CD4-positive, alpha-beta memory T cell (primary cell): ENCODE measurements at regions not wholly inside any gene's neighbourhood (a gene's known extent, or its start where the extent isn't known, plus 50 kb on each side); places are given as distances from the start of the nearest gene placed in this dataset.
"Not testable (repeated sequence)": the region's sequence is repeated elsewhere in the genome, so short reads cannot be mapped to it uniquely, and the experiment has no call there.

Experiments used
- CTCF ChIA-PET: fragments of 350-600 bp; sonication (Branson Sonifier 250); formaldehyde crosslinking; loops from one replicate; lab custom pipeline; 2021; ENCODE audit warnings: inconsistent platforms; ENCODE audit not compliant: partially characterized antibody; lab: Charles Lee
- POLR2A ChIA-PET: fragments of 350-600 bp; sonication (Branson Sonifier 250); formaldehyde crosslinking; loops from one replicate; lab custom pipeline; 2021; ENCODE audit not compliant: partially characterized antibody; lab: Charles Lee
- DNase-seq, 5 donors: peaks; one replicate each; pipeline versions ENCODE4 v3.0.0 to v3.0.0-alpha.2; 2020 to 2022; ENCODE audit warnings: mixed read lengths in 1 of 5
- H3K27ac ChIP-seq: one replicate; pipeline ENCODE4 v1.7.0; 2013; ENCODE audit warnings: low read depth, low read length
- H3K27me3 ChIP-seq: 2 replicates; pipeline ENCODE4 v1.7.0; 2013; ENCODE audit warnings: mild to moderate bottlenecking, low read length, moderate library complexity; ENCODE audit not compliant: insufficient read depth
- H3K36me3 ChIP-seq: 2 replicates; pipeline ENCODE4 v1.7.0; 2013; ENCODE audit warnings: mild to moderate bottlenecking, low read length, moderate library complexity; ENCODE audit not compliant: insufficient read depth
- H3K4me1 ChIP-seq: 2 replicates; pipeline ENCODE4 v1.7.0; 2013; ENCODE audit warnings: mild to moderate bottlenecking, low read length, moderate library complexity; ENCODE audit not compliant: insufficient read depth
- H3K4me3 ChIP-seq, 2 donors: one replicate each; pipeline ENCODE4 v1.7.0; 2013; ENCODE audit warnings: low read length in 2 of 2, mild to moderate bottlenecking in 1 of 2
- H3K9me3 ChIP-seq, 2 donors: one replicate each; pipeline ENCODE4 v1.7.0; 2013; ENCODE audit warnings: low read length in 2 of 2, control low read depth in 1 of 2; ENCODE audit not compliant: control insufficient read depth in 1 of 2
- H3K27ac Mint-ChIP-seq, 7 donors: one replicate each; pipeline ENCODE4 v1.8.0; 2020 to 2021; ENCODE audit warnings: mixed read lengths in 7 of 7, mild to moderate bottlenecking in 6 of 7, inconsistent platforms in 3 of 7, moderate library complexity in 3 of 7
- H3K27me3 Mint-ChIP-seq, 2 donors: one replicate each; pipeline ENCODE4 v1.8.0; 2020 to 2021; ENCODE audit warnings: mixed read lengths in 2 of 2
- H3K36me3 Mint-ChIP-seq, 2 donors: one replicate each; pipeline ENCODE4 v1.8.0; 2020 to 2021; ENCODE audit warnings: mixed read lengths in 2 of 2, inconsistent platforms in 1 of 2, mild to moderate bottlenecking in 1 of 2
- H3K4me1 Mint-ChIP-seq, 4 donors: one replicate each; pipeline ENCODE4 v1.8.0; 2020 to 2021; ENCODE audit warnings: mixed read lengths in 4 of 4, mild to moderate bottlenecking in 1 of 4
- H3K4me3 Mint-ChIP-seq, 8 donors: one replicate each; pipeline ENCODE4 v1.8.0; 2020 to 2021; ENCODE audit warnings: mixed read lengths in 8 of 8, mild to moderate bottlenecking in 7 of 8, moderate library complexity in 6 of 8, inconsistent platforms in 3 of 8
- H3K9me3 Mint-ChIP-seq, 8 donors: one replicate each; pipeline ENCODE4 v1.8.0; 2020 to 2021; ENCODE audit warnings: mixed read lengths in 8 of 8, mild to moderate bottlenecking in 5 of 8, inconsistent platforms in 3 of 8, moderate library complexity in 1 of 8
- intact Hi-C: fragments of 100-400 bp; cut with micrococcal nuclease; formaldehyde crosslinking; loops from one replicate; pipeline ENCODE4 v1.15.1; 2023

GRCh38 chr14:106346084-106346483, 819.7 kb downstream of the TMEM121 start:
- no peak overlapping the region for H3K27ac Mint-ChIP-seq
- Histone ChIP-seq H3K4me3 (no peak overlapping the region), H3K9me3 (no peaks in the 10 kb centered on the region), H3K4me1 (no peaks in the 10 kb centered on the region), H3K27me3 (peaks cover 8% of the 10 kb centered on the region), H3K27ac (no peak overlapping the region), H3K36me3 (no peaks in the 10 kb centered on the region)
- no peak overlapping the region for H3K4me3 Mint-ChIP-seq
- ChIA-PET CTCF (interaction anchor here (0.8 to 2.0 kb wide), 2 partner anchors 19 to 27 kb away, joined by 4 read pairs; no protein-coding TSS in a partner anchor), POLR2A (no interaction called here)
- no peak for DNase-seq
- intact Hi-C loops = no loop called here
- no peaks in the 10 kb centered on the region for H3K36me3 Mint-ChIP-seq
- H3K9me3 Mint-ChIP-seq = no peaks in the 10 kb centered on the region
- peaks cover 2 to 11% of the 10 kb centered on the region in 2 donors for H3K27me3 Mint-ChIP-seq
- H3K4me1 Mint-ChIP-seq = peaks cover 0 to 3% (median under 1%) of the 10 kb centered on the region in 4 donors

- H3K4me1 ChIP-seq = no peaks in the 10 kb centered on the region
- H3K4me3 ChIP-seq = no peak overlapping the region
- Mint-ChIP-seq H3K4me1 (peaks cover 0 to 3% (median under 1%) of the 10 kb centered on the region in 4 donors), H3K36me3 (no peaks in the 10 kb centered on the region), H3K27ac (no peak overlapping the region), H3K4me3 (no peak overlapping the region), H3K9me3 (no peaks in the 10 kb centered on the region), H3K27me3 (peaks cover 2 to 11% of the 10 kb centered on the region in 2 donors)
- no peaks in the 10 kb centered on the region for H3K36me3 ChIP-seq
- intact Hi-C loops = no loop called here
- peaks cover 8% of the 10 kb centered on the region for H3K27me3 ChIP-seq
- POLR2A ChIA-PET = no interaction called here
- H3K27ac ChIP-seq = no peak overlapping the region
- H3K9me3 ChIP-seq = no peaks in the 10 kb centered on the region
- CTCF ChIA-PET = interaction anchor here (0.8 to 2.0 kb wide), 2 partner anchors 20 to 26 kb away, joined by 4 read pairs; no protein-coding TSS in a partner anchor
- no peak for DNase-seq
Observed at GRCh38 chr14:106346534-106347290, 820.3 kb downstream of the TMEM121 start.

GRCh38 chr14:106347291-106347778, 821.0 kb downstream of the TMEM121 start:
- no peak overlapping the region for H3K4me3 Mint-ChIP-seq
- DNase-seq = no peak
- CTCF ChIA-PET = interaction anchor here (2.0 kb wide), 1 partner anchor 20 kb away, joined by 4 read pairs; no protein-coding TSS in a partner anchor
- Histone ChIP-seq H3K27ac (no peak overlapping the region), H3K9me3 (no peaks in the 10 kb centered on the region), H3K4me1 (no peaks in the 10 kb centered on the region), H3K36me3 (no peaks in the 10 kb centered on the region), H3K27me3 (peaks cover 8% of the 10 kb centered on the region), H3K4me3 (no peak overlapping the region)
- intact Hi-C loops = no loop called here
- peaks cover 0 to 3% (median under 1%) of the 10 kb centered on the region in 4 donors for H3K4me1 Mint-ChIP-seq
- H3K27ac Mint-ChIP-seq = no peak overlapping the region
- no peaks in the 10 kb centered on the region for H3K9me3 Mint-ChIP-seq
- no peaks in the 10 kb centered on the region for H3K36me3 Mint-ChIP-seq
- peaks cover 2 to 13% of the 10 kb centered on the region in 2 donors for H3K27me3 Mint-ChIP-seq
- POLR2A ChIA-PET = no interaction called here

GRCh38 chr14:106347890-106348755, 821.7 kb downstream of the TMEM121 start:
- no peak overlapping the region for H3K27ac ChIP-seq
- ChIA-PET CTCF (interaction anchor here (1.0 to 1.8 kb wide), 3 partner anchors 10 to 79 kb away, joined by 3 read pairs; no protein-coding TSS in a partner anchor), POLR2A (no interaction called here)
- no peak overlapping the region for H3K4me3 ChIP-seq
- Mint-ChIP-seq H3K36me3 (no peaks in the 10 kb centered on the region), H3K4me1 (peaks cover 0 to 3% (median under 1%) of the 10 kb centered on the region in 4 donors), H3K27ac (no peak overlapping the region), H3K4me3 (no peak overlapping the region), H3K9me3 (no peaks in the 10 kb centered on the region), H3K27me3 (peaks cover 2 to 13% of the 10 kb centered on the region in 2 donors)
- no peaks in the 10 kb centered on the region for H3K4me1 ChIP-seq
- no peaks in the 10 kb centered on the region for H3K9me3 ChIP-seq
- H3K27me3 ChIP-seq = peaks cover 8% of the 10 kb centered on the region
- no peaks in the 10 kb centered on the region for H3K36me3 ChIP-seq
- DNase-seq = no peak
- intact Hi-C loops = no loop called here

- H3K36me3 Mint-ChIP-seq, H3K27ac Mint-ChIP-seq, H3K9me3 ChIP-seq, POLR2A ChIA-PET, H3K4me1 Mint-ChIP-seq, intact Hi-C loops, H3K4me3 Mint-ChIP-seq, H3K9me3 Mint-ChIP-seq, H3K27ac ChIP-seq, H3K4me1 ChIP-seq, H3K4me3 ChIP-seq, H3K27me3 ChIP-seq, H3K36me3 ChIP-seq: not testable (repeated sequence)
- H3K27me3 Mint-ChIP-seq = peaks cover 2 to 13% of the 10 kb centered on the region in 2 donors
- DNase-seq = peak; percentile 39 to 88 (median 77)
- CTCF ChIA-PET = interaction anchor here (1.0 to 1.8 kb wide), 3 partner anchors 9 to 80 kb away, joined by 3 read pairs; no protein-coding TSS in a partner anchor
Observed at GRCh38 chr14:106348873-106349540, 822.6 kb downstream of the TMEM121 start.

GRCh38 chr14:106349678-106350457, 823.5 kb downstream of the TMEM121 start:
- peaks cover 8 to 11% of the 10 kb centered on the region in 2 donors for H3K27me3 Mint-ChIP-seq
- intact Hi-C loops, POLR2A ChIA-PET: not testable (repeated sequence)

More at GRCh38 chr14:106349678-106350457, 823.5 kb downstream of the TMEM121 start:
- H3K4me1 Mint-ChIP-seq, H3K27me3 ChIP-seq, H3K4me3 Mint-ChIP-seq, DNase-seq, H3K4me1 ChIP-seq, H3K36me3 ChIP-seq, H3K9me3 Mint-ChIP-seq, H3K36me3 Mint-ChIP-seq, H3K27ac Mint-ChIP-seq, H3K27ac ChIP-seq, H3K9me3 ChIP-seq, H3K4me3 ChIP-seq: not testable (repeated sequence)
- CTCF ChIA-PET = interaction anchor here (1.5 kb wide), 1 partner anchor 81 kb away, joined by 3 read pairs; no protein-coding TSS in a partner anchor
